GM18907 (cell line): ENCODE measurements at regions not wholly inside any gene's neighbourhood (a gene's known extent, or its start where the extent isn't known, plus 50 kb on each side); places are given as distances from the start of the nearest gene placed in this dataset.
"Not testable (repeated sequence)": the region's sequence is repeated elsewhere in the genome, so short reads cannot be mapped to it uniquely, and the experiment has no call there.

ENCODE experiments used
- ATAC-seq: cut with Tn5 transposase; IDR thresholded peaks from one replicate; pipeline ENCODE4 v1.9.1; 2021; ENCODE audit warnings: mild to moderate bottlenecking, moderate library complexity; ENCODE audit not compliant: unreplicated experiment

DNA sequence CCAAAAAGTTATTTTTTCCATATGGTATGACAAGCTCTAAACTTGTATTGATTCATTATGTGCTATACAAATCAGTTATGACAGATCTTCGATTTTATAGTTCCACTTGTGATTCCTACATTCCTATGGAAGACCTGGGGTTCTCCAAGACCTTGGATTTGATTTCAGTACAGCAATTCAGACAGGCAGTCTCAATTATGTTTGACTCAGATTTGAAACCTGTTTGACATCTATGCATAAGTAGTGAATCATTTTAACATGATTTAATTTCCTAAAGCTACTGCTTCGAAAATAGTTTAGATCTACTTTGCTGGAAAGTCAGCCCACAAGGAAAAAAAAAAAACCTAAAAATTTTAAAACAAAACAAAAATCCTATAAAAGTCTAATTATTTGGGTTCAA is 820.4 kb downstream of the LUZP2 start:
- no peak for ATAC-seq

DNA sequence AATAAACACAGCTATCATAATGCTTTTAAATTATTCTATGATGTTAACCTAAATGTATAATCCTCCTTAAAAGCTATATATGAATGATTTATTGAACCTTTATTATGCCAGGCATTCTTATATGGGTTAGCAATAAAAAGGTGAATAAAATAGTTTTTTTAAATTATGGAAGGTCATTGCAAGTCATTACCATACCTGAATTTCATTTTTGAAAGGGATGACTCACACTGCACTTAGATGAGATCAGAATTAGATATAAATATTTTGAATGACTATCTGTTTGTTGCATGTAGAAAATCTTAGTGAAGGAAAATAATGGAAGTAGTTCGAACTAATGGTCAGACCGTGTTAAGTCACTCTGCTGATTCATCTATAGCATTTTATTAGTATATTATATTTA is 822.3 kb downstream of the LUZP2 start:
- ATAC-seq: no peak

DNA sequence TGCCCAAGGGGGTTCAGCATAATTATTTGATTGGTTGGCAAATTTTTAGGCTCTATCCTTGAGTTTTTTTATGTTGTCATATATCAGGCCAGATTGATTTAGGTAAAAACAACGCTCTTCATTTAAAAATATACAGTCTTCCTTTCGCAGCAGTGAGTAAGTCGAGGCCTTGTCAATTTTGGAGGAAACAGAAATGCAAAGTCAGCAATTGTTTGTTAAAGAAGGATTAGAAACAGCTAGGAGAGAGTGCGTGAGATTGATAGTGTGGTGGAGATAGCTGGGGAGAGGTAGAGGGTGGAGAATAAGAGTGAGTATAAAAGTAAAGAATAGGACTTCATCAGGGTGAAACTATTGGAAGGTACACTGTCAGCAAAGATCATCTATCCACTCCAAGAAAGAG is 830.8 kb downstream of the LUZP2 start:
- ATAC-seq: no peak

- no peak for ATAC-seq
These were observed 842.4 kb downstream of the LUZP2 start for GRCh38 chr11:25339281-25339680.

GRCh38 chr11:25349537-25349936 is 852.7 kb downstream of the LUZP2 start:
- ATAC-seq: no peak

DNA sequence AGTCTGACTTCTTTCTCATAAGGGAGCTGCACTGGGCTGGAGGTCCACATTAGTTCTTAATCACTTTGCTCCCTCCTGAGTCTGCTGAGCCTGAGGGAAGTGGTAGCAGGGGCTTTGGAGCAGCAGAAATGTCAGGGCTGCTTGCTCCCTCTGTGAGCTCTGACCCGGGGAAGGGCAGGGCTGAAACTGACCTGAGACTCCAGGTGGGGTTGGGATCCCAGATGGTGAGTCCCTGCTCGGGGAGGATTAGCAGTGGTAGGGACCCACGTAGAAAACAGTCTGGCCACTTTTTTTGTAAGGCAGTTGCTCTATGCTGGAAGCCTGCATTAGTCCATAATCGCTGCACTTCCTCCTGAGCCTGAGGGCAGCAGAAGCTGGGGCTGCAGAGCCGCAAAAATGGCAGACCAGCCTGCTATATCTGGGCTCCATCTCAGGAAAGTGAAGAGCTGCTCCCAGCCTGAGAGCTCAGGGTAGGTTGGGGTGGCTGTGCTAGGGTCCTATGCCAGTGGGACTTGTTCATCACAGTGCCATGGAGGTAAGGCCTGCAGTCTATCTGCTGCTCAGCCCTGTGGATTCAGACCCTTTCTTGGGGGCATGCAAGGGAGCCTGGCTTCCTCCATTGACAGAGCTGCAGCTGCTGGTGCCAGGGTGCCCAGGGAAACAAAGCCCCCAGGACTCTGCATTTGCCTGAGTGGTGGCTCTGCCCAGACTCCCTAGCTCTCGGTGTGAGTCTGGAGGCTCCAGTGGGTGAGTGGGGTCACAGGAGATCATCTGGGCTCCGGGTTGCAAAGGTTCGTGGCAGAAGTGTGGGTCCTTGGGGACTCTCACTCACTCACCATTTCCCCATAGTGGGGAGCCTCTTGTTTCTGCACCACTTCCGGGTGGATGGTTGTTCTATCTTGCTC is 854.3 kb downstream of the LUZP2 start:
- ATAC-seq: no peak

GRCh38 chr11:25357133-25357532 is 860.3 kb downstream of the LUZP2 start:
- no peak for ATAC-seq

DNA sequence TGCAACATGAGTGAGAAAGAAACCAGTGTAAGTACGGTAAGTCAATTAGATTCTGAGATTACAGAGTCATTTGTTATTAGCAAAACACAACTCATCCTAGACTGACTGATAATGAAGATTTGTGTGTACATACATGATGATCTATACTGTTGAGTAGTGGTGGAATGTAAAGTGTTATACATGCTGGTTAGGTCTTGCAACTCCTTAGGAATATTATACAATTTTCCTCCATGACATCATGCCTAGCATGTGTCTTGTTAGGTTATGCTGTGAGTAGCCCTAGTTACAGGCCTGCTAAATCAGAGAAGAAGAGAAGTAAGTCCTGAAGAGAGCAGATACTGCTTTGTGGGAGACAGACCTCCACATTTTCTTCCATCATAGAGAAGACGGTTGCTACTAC is 880.6 kb downstream of the LUZP2 start:
- ATAC-seq: no peak

DNA sequence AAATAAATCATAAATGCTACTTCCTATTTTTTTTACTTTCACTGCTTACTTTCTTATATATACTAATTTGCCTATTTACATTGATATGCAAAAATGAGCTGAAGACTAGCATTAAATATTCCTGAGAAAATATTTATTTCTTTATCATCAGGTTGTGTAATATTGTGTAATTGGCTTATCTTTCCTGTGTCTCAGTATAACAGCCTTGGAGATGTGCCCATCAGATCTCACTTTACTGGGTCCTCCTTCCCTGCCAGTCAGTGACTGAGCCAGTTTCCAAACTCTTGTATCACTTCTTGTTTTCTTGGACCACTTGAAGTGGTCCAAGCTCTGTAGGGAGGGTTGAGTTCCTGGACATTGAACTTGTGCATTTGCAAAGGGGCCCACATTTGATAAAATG is 900.0 kb downstream of the LUZP2 start:
- no peak for ATAC-seq

GRCh38 chr11:25408146-25408545 is 911.3 kb downstream of the LUZP2 start:
- ATAC-seq: no peak

DNA sequence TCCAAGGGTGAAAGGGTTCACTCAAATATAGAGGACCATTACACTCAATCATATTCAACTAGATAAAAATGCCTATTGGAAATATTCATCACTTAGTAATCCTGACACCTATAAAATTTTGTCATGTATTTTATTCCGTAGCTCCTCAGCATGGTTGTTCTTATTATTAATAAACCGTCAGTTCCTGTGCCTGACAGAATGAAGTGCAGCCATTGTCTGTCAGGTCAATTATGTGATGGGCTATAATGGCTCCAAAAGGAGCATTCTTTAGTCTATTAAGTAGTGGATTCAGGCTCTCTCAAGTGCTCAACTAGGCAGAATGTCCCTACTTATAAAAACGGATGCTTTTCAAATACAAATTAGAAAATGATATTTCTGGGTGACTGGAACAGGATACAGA is 916.1 kb upstream of the ANO3 start:
- no peak for ATAC-seq

GRCh38 chr11:25423436-25424199 is 908.3 kb upstream of the ANO3 start:
- ATAC-seq: no peak

GRCh38 chr11:25432376-25432775 is 899.6 kb upstream of the ANO3 start:
- ATAC-seq: no peak

DNA sequence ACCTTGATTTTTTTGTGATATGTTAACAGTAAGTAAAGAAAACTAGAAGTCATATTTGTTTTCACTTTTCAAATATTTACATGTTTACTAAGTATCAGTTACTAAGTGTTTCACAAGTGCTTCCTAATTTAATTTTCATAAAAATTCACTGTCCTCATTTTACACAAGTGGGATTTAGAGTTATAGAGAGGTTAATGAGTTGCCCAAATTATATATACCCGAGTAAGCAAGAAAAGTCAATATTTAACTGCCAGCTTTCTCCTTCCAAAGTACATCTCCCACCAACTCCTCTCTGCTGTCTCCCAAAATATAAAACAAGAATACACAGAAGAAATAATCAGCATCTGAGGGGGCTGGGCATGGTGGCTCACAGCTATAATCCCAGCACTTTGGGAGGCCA is 896.7 kb upstream of the ANO3 start:
- ATAC-seq: no peak

DNA sequence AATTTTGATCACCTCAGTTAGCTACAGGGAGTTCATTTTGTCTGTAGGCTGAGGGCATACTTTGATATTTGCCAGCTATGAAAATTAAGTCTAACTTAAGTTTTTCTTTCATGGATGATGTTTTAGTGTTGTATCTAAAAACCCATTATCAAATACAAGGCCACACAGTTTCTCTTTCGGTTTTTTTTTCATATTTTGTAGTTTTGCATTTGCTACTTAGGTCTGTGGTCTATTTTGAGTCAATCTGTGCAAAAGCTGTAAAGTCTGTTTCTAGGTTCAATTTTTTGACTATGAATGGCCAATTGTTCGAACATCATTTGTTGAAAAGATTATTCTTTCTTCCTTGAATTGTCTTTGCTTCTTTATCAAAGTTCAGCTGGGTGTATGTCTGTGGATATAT is 895.6 kb upstream of the ANO3 start:
- ATAC-seq: no peak

DNA sequence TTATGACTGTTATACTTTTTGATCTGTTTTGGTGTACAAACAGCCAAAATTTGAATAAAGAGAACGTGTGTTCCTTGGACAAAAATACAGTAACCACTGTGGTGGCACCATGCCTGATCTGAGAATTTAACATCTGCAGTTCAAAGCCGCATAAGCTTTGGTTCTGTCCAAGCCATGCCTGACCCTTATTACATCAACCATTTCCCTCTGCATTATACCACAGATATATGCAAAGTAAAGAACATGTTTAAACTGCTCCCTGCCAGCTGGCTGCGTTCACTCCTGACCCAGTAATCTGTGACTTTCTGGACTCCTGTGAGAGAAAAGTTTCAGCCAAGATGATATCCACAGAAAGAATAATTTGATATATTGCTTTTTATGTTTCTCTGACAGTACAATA is 890.5 kb upstream of the ANO3 start:
- ATAC-seq: no peak

GRCh38 chr11:25449091-25449490 is 882.8 kb upstream of the ANO3 start:
- ATAC-seq: no peak

GRCh38 chr11:25453471-25453870 is 878.5 kb upstream of the ANO3 start:
- ATAC-seq: no peak

GRCh38 chr11:25456211-25456610 is 875.7 kb upstream of the ANO3 start:
- no peak for ATAC-seq

GRCh38 chr11:25483915-25484635 is 847.9 kb upstream of the ANO3 start:
- ATAC-seq: no peak

- ATAC-seq: no peak
These were observed 846.6 kb upstream of the ANO3 start for GRCh38 chr11:25485315-25485714.

DNA sequence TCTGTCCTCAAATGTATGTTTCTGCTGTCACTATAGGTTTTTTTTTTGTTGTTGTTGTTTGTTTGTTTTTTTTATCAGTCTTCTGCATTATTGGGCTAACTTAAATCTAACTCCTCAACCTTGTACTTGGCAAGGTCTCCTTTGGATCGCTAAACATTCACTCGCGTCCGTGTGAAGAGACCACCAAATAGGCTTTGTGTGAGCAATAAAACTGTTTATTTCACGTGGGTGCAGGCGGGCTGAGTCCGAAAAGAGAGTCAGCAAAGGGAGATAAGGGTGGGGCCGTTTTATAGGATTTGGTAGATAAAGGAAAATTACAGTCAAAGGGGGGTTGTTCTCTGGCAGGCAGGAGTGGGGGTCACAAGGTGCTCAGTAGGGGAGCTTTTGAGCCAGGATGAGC is 845.6 kb upstream of the ANO3 start:
- not testable (repeated sequence) for ATAC-seq
